Breast epithelium (tissue), 3 donors: ENCODE measurements at regions not wholly inside any gene's neighbourhood (a gene's known extent, or its start where the extent isn't known, plus 50 kb on each side); places are given as distances from the start of the nearest gene placed in this dataset.
"Not testable (repeated sequence)": the region's sequence is repeated elsewhere in the genome, so short reads cannot be mapped to it uniquely, and the experiment has no call there.

Experiments used
- POLR2AphosphoS5 ChIP-seq, 3 donors: sonication (generic); formaldehyde crosslinking; IDR thresholded peaks; one replicate each; pipeline ENCODE4 v1.6.1; 2017; ENCODE audit warnings: antibody characterized with exemption in 3 of 3
- TF ChIP-seq, protein P1 (sequence below), 3 donors: fragments of 450-650 bp; IDR thresholded peaks; one replicate each; pipeline ENCODE4 v1.5.1; 2016 to 2017; ENCODE audit warnings: antibody characterized with exemption in 3 of 3, mild to moderate bottlenecking in 3 of 3, moderate library complexity in 3 of 3

DNA sequence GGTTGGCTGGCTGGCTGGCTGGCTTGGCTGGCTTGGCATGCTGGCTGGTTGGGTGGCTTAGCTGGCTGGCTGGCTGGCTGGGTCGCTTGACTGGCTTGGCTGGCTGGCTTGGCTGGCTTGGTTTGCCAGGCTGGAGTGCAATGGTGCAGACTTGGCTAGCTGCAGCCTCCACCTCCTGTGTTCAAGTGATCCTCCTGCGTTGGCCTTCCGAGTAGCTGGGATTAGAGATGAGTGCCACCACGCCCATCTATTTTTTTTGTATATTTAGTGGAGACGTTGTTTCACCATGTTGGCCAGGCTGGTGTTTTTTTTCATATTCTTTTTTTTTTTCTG lies 2809.5 kb downstream of the RPIA start:
- TF ChIP-seq, protein P1, sequence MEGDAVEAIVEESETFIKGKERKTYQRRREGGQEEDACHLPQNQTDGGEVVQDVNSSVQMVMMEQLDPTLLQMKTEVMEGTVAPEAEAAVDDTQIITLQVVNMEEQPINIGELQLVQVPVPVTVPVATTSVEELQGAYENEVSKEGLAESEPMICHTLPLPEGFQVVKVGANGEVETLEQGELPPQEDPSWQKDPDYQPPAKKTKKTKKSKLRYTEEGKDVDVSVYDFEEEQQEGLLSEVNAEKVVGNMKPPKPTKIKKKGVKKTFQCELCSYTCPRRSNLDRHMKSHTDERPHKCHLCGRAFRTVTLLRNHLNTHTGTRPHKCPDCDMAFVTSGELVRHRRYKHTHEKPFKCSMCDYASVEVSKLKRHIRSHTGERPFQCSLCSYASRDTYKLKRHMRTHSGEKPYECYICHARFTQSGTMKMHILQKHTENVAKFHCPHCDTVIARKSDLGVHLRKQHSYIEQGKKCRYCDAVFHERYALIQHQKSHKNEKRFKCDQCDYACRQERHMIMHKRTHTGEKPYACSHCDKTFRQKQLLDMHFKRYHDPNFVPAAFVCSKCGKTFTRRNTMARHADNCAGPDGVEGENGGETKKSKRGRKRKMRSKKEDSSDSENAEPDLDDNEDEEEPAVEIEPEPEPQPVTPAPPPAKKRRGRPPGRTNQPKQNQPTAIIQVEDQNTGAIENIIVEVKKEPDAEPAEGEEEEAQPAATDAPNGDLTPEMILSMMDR (IDR thresholded peaks at IDR 0.05) = not testable (repeated sequence)
- TF ChIP-seq POLR2AphosphoS5 (IDR thresholded peaks at IDR 0.05) = not testable (repeated sequence)
